GM12878 (cell line): ENCODE measurements at regions not wholly inside any gene's neighbourhood (a gene's known extent, or its start where the extent isn't known, plus 50 kb on each side); places are given as distances from the start of the nearest gene placed in this dataset.

Experiments
- ATAC-seq: fragments of 200-7000 bp; cut with Tn5 transposase; 3 replicates; pipeline ENCODE4 v1.9.1; 2020; ENCODE audit warnings: mild to moderate bottlenecking, moderate library complexity
- BruUV-seq: library from RNA; stranded (reverse); fragments of 400-500 nt; replicated peaks from 2 replicates; lab custom pipeline; 2021; lab: Mats Ljungman, UMichigan
- CTCF ChIA-PET: fragments of 300-600 bp; sonication (Branson Sonifier 250); formaldehyde crosslinking; extraction: SDS; loops from one replicate; lab custom pipeline; 2021; ENCODE audit warnings: inconsistent platforms; lab: Yijun Ruan, JAX
- POLR2A ChIA-PET: fragments of 350-600 bp; formaldehyde crosslinking; extraction: SDS; loops from one replicate; lab custom pipeline; 2021; ENCODE audit warnings: inconsistent platforms; lab: Charles Lee
- RAD21 ChIA-PET: fragments of 300-600 bp; sonication (Branson Sonifier 250); formaldehyde crosslinking; loops from one replicate; lab custom pipeline; 2023; ENCODE audit warnings: antibody characterized with exemption; ENCODE audit not compliant: unreplicated experiment; lab: Charles Lee
- SMC1A ChIA-PET: fragments of 300-600 bp; sonication (Branson Sonifier 250); formaldehyde crosslinking; loops from one replicate; lab custom pipeline; 2023; ENCODE audit not compliant: unreplicated experiment, uncharacterized antibody; lab: Charles Lee
- DNase-seq: peaks from one replicate; pipeline ENCODE4 v3.0.0-alpha.2; 2011; ENCODE audit warnings: low read depth, low spot score
- FAIRE-seq: peaks from 3 replicates; lab custom pipeline; 2011; peaks lifted over from hg19 to GRCh38; lab: Jason Lieb, UNC
- H2AFZ ChIP-seq: 2 replicates; pipeline ENCODE4 v1.6.0; 2011; ENCODE audit warnings: low read depth, low read length, control low read depth; ENCODE audit not compliant: control insufficient read depth
- H3K27ac ChIP-seq: 2 replicates; pipeline ENCODE4 v1.5.1; 2011; ENCODE audit warnings: control low read depth; ENCODE audit not compliant: control insufficient read depth, insufficient read depth
- H3K27me3 ChIP-seq, 2 experiments: replicated peaks in 1 of 2; 2 replicates each; pipeline versions ENCODE4 v1.6.0 to v1.6.1; 2011; ENCODE audit warnings: low read length in 1 of 2; ENCODE audit not compliant: control insufficient read depth in 2 of 2, insufficient read depth in 2 of 2
- H3K36me3 ChIP-seq, 2 experiments: 2 replicates each; pipeline ENCODE4 v1.5.1; 2011; ENCODE audit warnings: low read length in 1 of 2; ENCODE audit not compliant: control insufficient read depth in 2 of 2, insufficient read depth in 2 of 2
- H3K4me1 ChIP-seq: 2 replicates; pipeline ENCODE4 v1.6.1; 2011; ENCODE audit warnings: mild to moderate bottlenecking, low read length, moderate library complexity, mixed read lengths; ENCODE audit not compliant: control insufficient read depth, insufficient read depth
- H3K4me2 ChIP-seq: 2 replicates; pipeline ENCODE4 v1.6.0; 2011; ENCODE audit warnings: control low read depth; ENCODE audit not compliant: control insufficient read depth, insufficient read depth
- H3K4me3 ChIP-seq: fragments of 200-600 bp; sonication (generic); 2 replicates; pipeline ENCODE4 v1.5.1; 2016
- H3K79me2 ChIP-seq: 2 replicates; pipeline ENCODE4 v1.6.0; 2011; ENCODE audit warnings: low read length; ENCODE audit not compliant: control insufficient read depth, insufficient read depth
- H3K9ac ChIP-seq: 2 replicates; pipeline ENCODE4 v1.8.0; 2011; ENCODE audit warnings: low read length, control low read depth, mixed read lengths; ENCODE audit not compliant: control insufficient read depth, insufficient read depth
- H3K9me3 ChIP-seq: replicated peaks from 3 replicates; pipeline ENCODE4 v1.5.1; 2011; ENCODE audit warnings: mild to moderate bottlenecking, low read length; ENCODE audit not compliant: control insufficient read depth, insufficient read depth
- H4K20me1 ChIP-seq: 2 replicates; pipeline ENCODE4 v1.6.0; 2011; ENCODE audit not compliant: control insufficient read depth, insufficient read depth
- CHD2 ChIP-seq: IDR thresholded peaks from 2 replicates; pipeline ENCODE4 v1.6.1; 2011; ENCODE audit warnings: low read depth, low read length, improper control_type of control experiment, borderline replicate concordance
- CUX1 ChIP-seq: IDR thresholded peaks from 2 replicates; pipeline ENCODE4 v1.6.1; 2012; ENCODE audit warnings: improper control_type of control experiment, low read depth, low read length; ENCODE audit not compliant: insufficient replicate concordance
- GATAD2B ChIP-seq: fragments of 450-650 bp; conservative IDR thresholded peaks from 2 replicates; pipeline ENCODE4 v1.6.1; 2017; ENCODE audit warnings: low read depth, mild to moderate bottlenecking, moderate library complexity
- IKZF2 ChIP-seq, 2 experiments: fragments of 450-650 bp; IDR thresholded peaks; 2 replicates each; pipeline ENCODE4 v1.6.1; 2017; ENCODE audit warnings: mild to moderate bottlenecking in 2 of 2, moderate library complexity in 2 of 2
- MYB ChIP-seq: fragments of 150-350 bp; IDR thresholded peaks from 2 replicates; pipeline ENCODE4 v1.6.1; 2014; ENCODE audit warnings: mild to moderate bottlenecking, low read depth, low read length, borderline replicate concordance
- NRF1 ChIP-seq: conservative IDR thresholded peaks from 2 replicates; pipeline ENCODE4 v1.6.1; 2011; ENCODE audit warnings: mild to moderate bottlenecking, low read depth, low read length, improper control_type of control experiment
- PBX3 ChIP-seq: IDR thresholded peaks from 2 replicates; pipeline ENCODE4 v1.6.1; 2011; ENCODE audit warnings: mild to moderate bottlenecking, low read depth, low read length, moderate library complexity; ENCODE audit not compliant: insufficient replicate concordance
- RB1 ChIP-seq: fragments of 450-650 bp; formaldehyde crosslinking; IDR thresholded peaks from 2 replicates; pipeline ENCODE4 v1.6.1; 2017; ENCODE audit warnings: mild to moderate bottlenecking, borderline replicate concordance
- SMC3 ChIP-seq: IDR thresholded peaks from 2 replicates; pipeline ENCODE4 v1.6.1; 2011; ENCODE audit warnings: low read length, improper control_type of control experiment, borderline replicate concordance
- SP1 ChIP-seq: IDR thresholded peaks from one replicate; pipeline ENCODE4 v1.6.1; 2011; ENCODE audit warnings: low read depth, low read length
- SREBF1 ChIP-seq: IDR thresholded peaks from 2 replicates; pipeline ENCODE4 v1.6.1; 2012; ENCODE audit warnings: mild to moderate bottlenecking, low read length
- TBL1XR1 ChIP-seq: IDR thresholded peaks from 2 replicates; pipeline ENCODE4 v1.6.1; 2012; ENCODE audit warnings: low read depth, low read length, improper control_type of control experiment
- WGBS: methylation state at CpG from one replicate; pipeline ENCODE4 v1.1.6; 2016; ENCODE audit warnings: low lambda C conversion rate; ENCODE audit not compliant: insufficient replicate concordance, insufficient coverage; ENCODE audit errors: missing lambda C conversion rate; 5-methylcytosine and 5-hydroxymethylcytosine counted together
- in situ Hi-C: fragments of 300-500 bp; cut with MboI; formaldehyde crosslinking; loops from 9 replicates; pipeline ENCODE4 v1.14.3; 2018; ENCODE audit warnings: mixed read lengths
- intact Hi-C: fragments of 100-400 bp; cut with micrococcal nuclease; formaldehyde crosslinking; loops from one replicate; pipeline ENCODE4 v1.14.2; 2022; ENCODE audit not compliant: unreplicated experiment

GRCh38 chr4:14675279-14675985 lies 326.8 kb upstream of the CPEB2 start:
- FAIRE-seq, result no peak
- no peak for TF ChIP-seq SMC3
- no peak for TF ChIP-seq NRF1
- TF ChIP-seq RB1, result no peak
- no peak for TF ChIP-seq TBL1XR1
- Histone ChIP-seq H3K27me3 (no peaks in the 10 kb centered on the region), H3K9me3 (no peaks in the 10 kb centered on the region), H2AFZ (no peak overlapping the region), H3K36me3 (no peaks in the 10 kb centered on the region), H3K27ac (no peak overlapping the region), H3K79me2 (no peaks in the 10 kb centered on the region), H3K4me2 (no peak overlapping the region), H3K4me3 (no peak overlapping the region), H3K4me1 (no peaks in the 10 kb centered on the region), H3K9ac (no peak overlapping the region), H4K20me1 (no peaks in the 10 kb centered on the region)
- BruUV-seq, result no TSS peak
- ChIA-PET SMC1A (no interaction called here), CTCF (no interaction called here), RAD21 (no interaction called here), POLR2A (no interaction called here)
- ATAC-seq, result no peak
- 6% methylated on average over 3 of the region's 3 CpGs for WGBS
- intact Hi-C loops, result no loop called here
- DNase-seq, result no peak
- in situ Hi-C loops, result no loop called here

GRCh38 chr4:14679906-14680305 lies 322.4 kb upstream of the CPEB2 start:
- Histone ChIP-seq H3K9ac (no peak overlapping the region), H3K79me2 (no peaks in the 10 kb centered on the region), H3K27ac (no peak overlapping the region), H3K4me2 (no peak overlapping the region), H3K9me3 (no peaks in the 10 kb centered on the region), H3K4me1 (no peaks in the 10 kb centered on the region), H3K36me3 (no peaks in the 10 kb centered on the region), H3K27me3 (no peaks in the 10 kb centered on the region), H4K20me1 (no peaks in the 10 kb centered on the region), H2AFZ (no peak overlapping the region), H3K4me3 (no peak overlapping the region)
- ChIA-PET RAD21 (no interaction called here), SMC1A (interaction anchor here (0.5 kb wide), 1 partner anchor 140 kb away, joined by 3 read pairs; no protein-coding TSS in a partner anchor), CTCF (no interaction called here), POLR2A (no interaction called here)
- in situ Hi-C loops, result no loop called here
- BruUV-seq, result no TSS peak
- no peak for FAIRE-seq
- no peak for ATAC-seq
- WGBS, result 25% methylated on average over 5 of the region's 5 CpGs
- DNase-seq, result no peak
- intact Hi-C loops, result no loop called here
- TF ChIP-seq NRF1, result no peak
- no peak for TF ChIP-seq IKZF2 (IDR thresholded peaks at IDR 0.05)
- TF ChIP-seq CUX1, result no peak
- no peak for TF ChIP-seq SREBF1
- no peak for TF ChIP-seq PBX3
- TF ChIP-seq GATAD2B, result no peak
- no peak for TF ChIP-seq MYB
- no peak for TF ChIP-seq CHD2
- no peak for TF ChIP-seq SP1
